H1 (cell line): ENCODE measurements at regions not wholly inside any gene's neighbourhood (a gene's known extent, or its start where the extent isn't known, plus 50 kb on each side); places are given as distances from the start of the nearest gene placed in this dataset.

Experiments used
- CEBPB ChIP-seq: IDR thresholded peaks from 2 replicates; pipeline ENCODE4 v1.6.1; 2012; ENCODE audit warnings: low read depth, low read length
- CHD2 ChIP-seq: IDR thresholded peaks from 2 replicates; pipeline ENCODE4 v1.6.1; 2012; ENCODE audit warnings: low read length, improper control_type of control experiment
- CHD7 ChIP-seq: fragments of 300-600 bp; sonication (generic); IDR thresholded peaks from 2 replicates; pipeline ENCODE4 v1.7.1; 2012; ENCODE audit warnings: low read length, moderate library complexity, mild to moderate bottlenecking, inconsistent platforms; ENCODE audit not compliant: insufficient replicate concordance
- CTBP2 ChIP-seq: IDR thresholded peaks from 2 replicates; pipeline ENCODE4 v1.7.0; 2011; ENCODE audit warnings: borderline replicate concordance, mild to moderate bottlenecking, moderate library complexity, mixed read lengths, low read length; ENCODE audit not compliant: insufficient read depth, insufficient read length
- GTF2F1 ChIP-seq: IDR thresholded peaks from 2 replicates; pipeline ENCODE4 v1.6.1; 2012; ENCODE audit warnings: low read depth, low read length, improper control_type of control experiment, borderline replicate concordance
- MAFK ChIP-seq: IDR thresholded peaks from 2 replicates; pipeline ENCODE4 v1.6.1; 2012; ENCODE audit warnings: low read depth, mild to moderate bottlenecking, improper control_type of control experiment, low read length
- SAP30 ChIP-seq: fragments of 300-600 bp; sonication (generic); IDR thresholded peaks from 2 replicates; pipeline ENCODE4 v1.7.1; 2012; ENCODE audit warnings: low read length, moderate library complexity, mild to moderate bottlenecking, inconsistent platforms; ENCODE audit not compliant: insufficient read depth, insufficient replicate concordance
- SIRT6 ChIP-seq: IDR thresholded peaks from one replicate; pipeline ENCODE4 v1.7.1; 2012; ENCODE audit warnings: low read length, inconsistent platforms
- SP1 ChIP-seq: IDR thresholded peaks from 2 replicates; pipeline ENCODE4 v1.6.1; 2011; ENCODE audit warnings: low read depth, low read length
- SP2 ChIP-seq: IDR thresholded peaks from 2 replicates; pipeline ENCODE4 v1.6.1; 2012; ENCODE audit warnings: mild to moderate bottlenecking, low read length, inconsistent platforms
- SUZ12 ChIP-seq: fragments of 200-600 bp; sonication (generic); IDR thresholded peaks from 2 replicates; pipeline ENCODE4 v1.6.1; 2012; ENCODE audit warnings: mild to moderate bottlenecking, inconsistent platforms, low read length, moderate library complexity, mixed read lengths
- USF2 ChIP-seq: IDR thresholded peaks from 2 replicates; pipeline ENCODE4 v1.6.1; 2011; ENCODE audit warnings: low read length, improper control_type of control experiment

- TF ChIP-seq CHD7 (no peak), CHD2 (no peak), SP1 (no peak), SUZ12 (no peak), SIRT6 (no peak), CTBP2 (no peak), MAFK (no peak), USF2 (no peak), SP2 (no peak), SAP30 (no peak), GTF2F1 (no peak), CEBPB (no peak)
Observed at GRCh38 chrX:28391528-28391927, 195.7 kb upstream of the IL1RAPL1 start (continued).
